NT2/D1 (cell line): ENCODE measurements at regions not wholly inside any gene's neighbourhood (a gene's known extent, or its start where the extent isn't known, plus 50 kb on each side); places are given as distances from the start of the nearest gene placed in this dataset.

Source experiments
- SUZ12 ChIP-seq: IDR thresholded peaks from 2 replicates; pipeline ENCODE4 v1.6.1; 2011; ENCODE audit not compliant: insufficient read length, insufficient read depth; ENCODE audit errors: extremely low read depth
- YY1 ChIP-seq: IDR thresholded peaks from 2 replicates; pipeline ENCODE4 v1.6.1; 2011; ENCODE audit not compliant: insufficient read length, insufficient read depth

DNA sequence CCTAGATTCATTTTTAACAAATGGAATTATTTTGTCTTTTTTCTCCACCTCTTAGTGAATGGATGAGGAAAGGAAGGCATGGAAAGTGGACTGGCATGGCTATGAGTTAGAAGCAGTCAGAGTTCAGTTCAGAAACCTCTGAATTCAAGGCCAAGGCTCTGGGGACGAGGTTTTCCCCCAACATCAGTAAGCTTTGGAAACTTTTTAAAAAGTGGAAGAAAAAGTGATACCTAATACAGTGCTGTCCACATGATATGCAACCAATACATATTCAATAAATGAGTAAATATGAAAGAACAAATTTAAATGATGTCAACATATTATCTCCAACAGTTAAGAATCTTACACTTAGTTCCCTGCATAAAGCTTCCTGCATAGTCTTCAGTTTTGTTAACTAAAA is 204.7 kb downstream of the HLX start:
- TF ChIP-seq YY1 (no peak), SUZ12 (no peak)
